ENCODE measurements at regions not wholly inside any gene's neighbourhood (a gene's known extent, or its start where the extent isn't known, plus 50 kb on each side); places are given as distances from the start of the nearest gene placed in this dataset.
"Not testable (repeated sequence)": the region's sequence is repeated elsewhere in the genome, so short reads cannot be mapped to it uniquely, and the experiment has no call there.

DNA sequence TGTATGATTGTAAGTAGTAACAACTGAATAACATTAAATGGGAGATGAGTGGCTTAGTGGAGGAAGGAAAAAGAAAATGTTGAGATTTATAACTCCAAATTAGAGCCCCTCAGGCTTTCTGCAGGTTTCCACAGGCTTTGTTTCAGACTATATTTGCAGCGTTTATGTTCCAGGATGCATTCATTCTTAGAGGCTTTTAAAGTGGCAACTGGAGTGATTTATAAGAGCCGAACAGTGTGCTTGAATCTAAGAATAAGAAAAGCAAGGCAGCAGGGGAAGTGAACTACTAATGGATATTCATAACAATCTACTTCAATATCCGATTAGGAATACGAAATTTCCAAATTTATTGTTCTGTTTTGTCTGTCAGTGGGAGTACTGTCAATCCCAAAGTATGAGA is 91.0 kb downstream of the UFM1 start:
- TF ChIP-seq POLR2AphosphoS5 (IDR thresholded peaks at IDR 0.05) (no peak), CTCF (IDR thresholded peaks at IDR 0.05 in 8 of 11, conservative IDR thresholded peaks at IDR 0.05 in 3 of 11) (no peak), POLR2A (IDR thresholded peaks at IDR 0.05) (no peak)
- Histone ChIP-seq H3K27me3 (replicated peaks in 1 of 7) (no peaks in the 10 kb centered on the region), H3K36me3 (no peaks in the 10 kb centered on the region), H3K9me3 (no peaks in the 10 kb centered on the region), H3K4me1 (no peaks in the 10 kb centered on the region), H3K4me3 (no peak overlapping the region), H3K27ac (no peak overlapping the region)
- intact Hi-C loops (cut with DNase I; ENCODE audit: low total_unique reads): no loop called here
- DNase-seq: no peak
- 50 to 80% (median 66%) methylated on average over 4 of the region's 4 CpGs for WGBS, 5 donors

DNA sequence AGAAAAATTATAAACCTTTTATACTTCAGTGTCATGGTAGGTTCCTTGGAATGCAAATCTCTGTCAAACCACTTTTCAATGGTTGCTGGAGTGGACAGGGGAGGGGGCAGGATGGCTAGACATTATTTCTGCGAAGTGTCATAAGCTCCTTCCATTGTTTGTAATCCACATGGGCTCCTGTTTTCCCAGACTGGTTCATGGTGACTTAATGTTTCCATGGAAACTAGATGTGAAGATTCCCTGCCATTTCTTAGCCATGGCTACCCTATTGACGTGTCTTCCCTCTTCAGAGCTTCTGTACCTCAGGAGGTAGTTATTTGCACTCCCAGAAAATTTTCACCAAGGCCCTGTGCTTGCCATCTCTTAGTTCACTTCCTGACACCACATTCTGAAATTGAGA is 95.3 kb downstream of the UFM1 start:
- WGBS, 5 donors: 65 to 85% (median 73%) methylated on average over 2 of the region's 2 CpGs
- H3K4me1 ChIP-seq: no peaks in the 10 kb centered on the region
- H3K36me3 ChIP-seq: no peaks in the 10 kb centered on the region
- DNase-seq: no peak
- no peak overlapping the region for H3K4me3 ChIP-seq
- no peaks in the 10 kb centered on the region for H3K27me3 ChIP-seq (replicated peaks in 1 of 7)
- intact Hi-C loops (cut with DNase I; ENCODE audit: low total_unique reads): no loop called here
- TF ChIP-seq POLR2A (IDR thresholded peaks at IDR 0.05): no peak
- TF ChIP-seq CTCF (IDR thresholded peaks at IDR 0.05 in 8 of 11, conservative IDR thresholded peaks at IDR 0.05 in 3 of 11): no peak
- no peak for TF ChIP-seq POLR2AphosphoS5 (IDR thresholded peaks at IDR 0.05)
- H3K9me3 ChIP-seq: no peaks in the 10 kb centered on the region
- no peak overlapping the region for H3K27ac ChIP-seq

DNA sequence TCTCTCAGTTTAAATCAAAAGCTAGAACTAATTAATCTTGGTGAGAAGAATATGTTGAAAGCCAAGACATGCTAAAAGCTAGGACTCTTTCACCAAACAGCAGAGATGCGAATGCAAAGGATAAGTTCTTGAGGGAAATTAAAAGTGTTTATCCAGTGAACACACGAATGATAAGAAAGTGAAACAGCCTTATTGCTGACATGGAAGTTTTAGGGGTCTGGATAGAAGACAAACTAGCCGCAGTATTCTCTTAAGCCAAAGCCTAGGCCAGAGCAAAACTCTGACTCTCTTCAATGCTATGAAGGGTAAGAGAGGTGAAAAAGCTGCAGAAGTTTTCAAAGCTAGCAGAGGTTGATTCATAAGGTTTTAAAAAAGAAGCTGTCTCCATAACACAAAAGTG is 103.0 kb downstream of the UFM1 start:
- no peak for TF ChIP-seq POLR2A (IDR thresholded peaks at IDR 0.05)
- Histone ChIP-seq H3K4me1 (no peaks in the 10 kb centered on the region), H3K27ac (no peak overlapping the region), H3K9me3 (no peaks in the 10 kb centered on the region), H3K36me3 (no peaks in the 10 kb centered on the region), H3K4me3 (no peak overlapping the region), H3K27me3 (replicated peaks in 1 of 7) (no peaks in the 10 kb centered on the region)
- 73 to 91% (median 80%) methylated on average over 3 of the region's 3 CpGs for WGBS, 5 donors
- intact Hi-C loops (cut with DNase I; ENCODE audit: low total_unique reads): no loop called here
- DNase-seq: no peak

DNA sequence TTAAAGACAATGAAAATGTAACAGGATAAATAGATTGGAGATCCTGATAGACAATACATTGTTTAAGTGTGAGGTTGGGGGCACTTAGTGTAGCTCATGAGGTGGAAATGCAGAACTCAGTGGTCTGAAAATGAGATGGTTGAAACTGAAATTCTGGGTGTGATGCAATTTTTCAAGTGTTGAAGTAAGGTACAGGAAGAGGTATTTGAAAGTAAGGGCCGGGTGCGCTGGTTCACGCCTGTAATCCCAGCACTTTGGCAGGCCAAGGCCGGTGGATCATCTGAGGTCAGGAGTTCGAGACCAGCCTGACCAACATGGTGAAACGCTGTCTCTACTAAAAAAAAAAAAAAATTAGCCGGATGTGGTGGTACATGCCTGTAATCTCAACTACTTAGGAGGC is 113.0 kb downstream of the UFM1 start:
- intact Hi-C loops (cut with DNase I; ENCODE audit: low total_unique reads): no loop called here
- no peak overlapping the region for H3K4me3 ChIP-seq
- no peak overlapping the region for H3K27ac ChIP-seq
- 66 to 91% (median 82%) methylated on average over 7 of the region's 7 CpGs for WGBS, 5 donors
- DNase-seq: no peak
- H3K4me1 ChIP-seq: no peaks in the 10 kb centered on the region
- peaks cover 0 to 16% (median 13%) of the 10 kb centered on the region in 8 donors for H3K9me3 ChIP-seq
- no peaks in the 10 kb centered on the region for H3K27me3 ChIP-seq (replicated peaks in 1 of 7)
- H3K36me3 ChIP-seq: no peaks in the 10 kb centered on the region
- no peak for TF ChIP-seq POLR2A (IDR thresholded peaks at IDR 0.05)
- no peak for TF ChIP-seq CTCF (IDR thresholded peaks at IDR 0.05 in 8 of 11, conservative IDR thresholded peaks at IDR 0.05 in 3 of 11)
- no peak for TF ChIP-seq POLR2AphosphoS5 (IDR thresholded peaks at IDR 0.05)

- H3K4me1 ChIP-seq: no peaks in the 10 kb centered on the region
- WGBS, 5 donors: 78 to 89% (median 81%) methylated on average over 3 of the region's 3 CpGs
- no peaks in the 10 kb centered on the region for H3K36me3 ChIP-seq
- no peak for TF ChIP-seq POLR2AphosphoS5 (IDR thresholded peaks at IDR 0.05)
- no peak for TF ChIP-seq CTCF (IDR thresholded peaks at IDR 0.05 in 8 of 11, conservative IDR thresholded peaks at IDR 0.05 in 3 of 11)
- no peak for TF ChIP-seq POLR2A (IDR thresholded peaks at IDR 0.05)
- DNase-seq: no peak
- H3K27me3 ChIP-seq (replicated peaks in 1 of 7): no peaks in the 10 kb centered on the region
- no peak overlapping the region for H3K27ac ChIP-seq
- intact Hi-C loops (cut with DNase I; ENCODE audit: low total_unique reads): no loop called here
- H3K4me3 ChIP-seq: no peak overlapping the region
- peaks cover 0 to 16% (median 13%) of the 10 kb centered on the region in 8 donors for H3K9me3 ChIP-seq
These were observed 113.4 kb downstream of the UFM1 start for GRCh38 chr13:38463048-38463447.

- DNase-seq; H3K9me3 ChIP-seq; H3K36me3 ChIP-seq; H3K27me3 ChIP-seq (replicated peaks in 1 of 7); intact Hi-C loops (cut with DNase I; ENCODE audit: low total_unique reads); H3K27ac ChIP-seq; H3K4me3 ChIP-seq; H3K4me1 ChIP-seq: not testable (repeated sequence)
- WGBS, 5 donors: 80 to 94% (median 93%) methylated on average over 15 to 34 of the region's 34 CpGs
These were observed 122.8 kb downstream of the UFM1 start for GRCh38 chr13:38472411-38472810.
